Stimulated activated naive CD4-positive, alpha-beta T cell treated with Interleukin-2 at 50 U/mL for 16 hours (primary cell): ENCODE measurements at regions not wholly inside any gene's neighbourhood (a gene's known extent, or its start where the extent isn't known, plus 50 kb on each side); places are given as distances from the start of the nearest gene placed in this dataset.

Experiments
- DNase-seq: peaks from one replicate; lab custom pipeline; 2025; lab: John Stamatoyannopoulos, UW

GRCh38 chr3:6097556-6097955 is 763.4 kb upstream of the GRM7 start:
- no peak for DNase-seq

- DNase-seq = no peak
Observed at GRCh38 chr3:6098516-6099157, 762.3 kb upstream of the GRM7 start.

GRCh38 chr3:6099458-6100075 is 761.3 kb upstream of the GRM7 start:
- DNase-seq = no peak

GRCh38 chr3:6105187-6105586 is 755.7 kb upstream of the GRM7 start:
- no peak for DNase-seq

DNA sequence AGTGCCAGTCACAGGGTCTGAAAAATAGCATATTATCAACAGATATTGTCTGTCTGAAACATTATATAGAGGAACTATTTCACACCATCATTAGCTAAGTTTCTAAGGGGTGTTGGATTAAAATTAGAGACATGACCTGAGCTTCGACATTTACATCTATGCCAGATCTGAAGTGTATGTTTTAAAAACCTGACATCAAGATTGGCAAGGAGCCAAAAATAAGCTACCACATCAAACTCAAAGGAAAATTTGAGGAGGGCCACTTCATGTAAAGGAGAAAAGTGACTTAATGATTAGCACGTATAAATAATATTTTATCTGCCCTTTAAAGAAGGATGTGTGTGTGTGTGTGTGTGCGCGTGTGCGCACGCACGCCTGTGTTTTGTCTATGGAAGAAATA is 752.0 kb upstream of the GRM7 start:
- DNase-seq = no peak

GRCh38 chr3:6110451-6110850 is 750.5 kb upstream of the GRM7 start:
- no peak for DNase-seq

GRCh38 chr3:6112546-6112945 is 748.4 kb upstream of the GRM7 start:
- DNase-seq = no peak

DNA sequence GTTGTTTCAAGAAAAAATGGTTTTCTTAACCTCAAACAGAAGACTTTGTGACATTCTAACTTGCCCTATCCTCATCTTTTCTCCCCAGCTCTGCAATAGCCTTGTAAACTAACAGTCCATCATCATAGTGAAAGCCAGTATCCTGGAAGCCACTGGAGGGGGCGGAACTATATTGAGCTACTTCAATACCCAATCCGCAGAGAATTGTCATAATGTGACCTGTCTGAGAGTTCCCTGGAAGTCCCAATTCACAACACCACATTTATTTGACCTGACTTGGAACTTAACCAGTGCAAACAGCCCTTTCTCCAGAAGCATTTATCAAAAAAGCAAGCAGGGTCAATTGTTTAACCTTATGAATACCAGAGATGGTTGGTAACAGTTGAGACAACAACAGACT is 747.6 kb upstream of the GRM7 start:
- DNase-seq = no peak

DNA sequence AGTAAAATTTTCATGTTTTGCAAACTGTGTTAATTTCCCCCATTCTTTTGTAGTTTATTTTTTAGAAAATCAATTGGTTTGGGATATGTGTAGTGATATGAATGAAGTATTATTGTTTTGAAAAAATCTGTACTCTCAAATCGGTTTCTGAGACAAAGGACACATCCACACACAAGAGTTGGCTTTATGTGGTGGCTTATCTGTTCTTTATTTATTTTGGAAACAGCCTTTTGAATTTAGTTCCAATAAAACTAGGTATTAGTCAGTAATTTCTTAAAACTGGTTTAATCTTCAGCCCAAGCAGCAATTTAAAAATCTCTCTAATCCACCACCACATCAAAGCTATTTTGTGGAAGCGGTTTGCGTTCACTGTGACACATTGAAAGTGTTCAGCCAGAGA is 741.5 kb upstream of the GRM7 start:
- DNase-seq = no peak

GRCh38 chr3:6120786-6121185 is 740.1 kb upstream of the GRM7 start:
- DNase-seq = no peak

DNA sequence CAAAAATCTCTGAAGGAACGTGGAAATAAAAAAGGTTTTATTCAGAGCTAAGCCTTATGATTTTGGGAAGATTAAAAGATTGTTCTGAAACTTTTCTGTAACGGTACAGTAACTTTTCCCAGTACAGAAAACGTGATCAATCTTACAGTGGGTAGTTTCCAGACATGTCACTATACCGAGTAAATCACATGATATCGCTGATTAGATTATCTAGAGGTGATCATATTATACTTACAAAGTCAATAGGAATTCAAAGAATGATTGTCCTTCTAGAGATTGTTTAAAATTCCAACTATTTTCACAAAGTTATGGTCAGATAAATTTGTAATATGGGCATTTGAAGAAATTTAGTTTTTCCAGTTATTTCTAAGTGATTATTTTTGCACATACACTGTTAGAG is 736.0 kb upstream of the GRM7 start:
- DNase-seq = no peak

GRCh38 chr3:6125520-6125919 is 735.4 kb upstream of the GRM7 start:
- DNase-seq = no peak

DNA sequence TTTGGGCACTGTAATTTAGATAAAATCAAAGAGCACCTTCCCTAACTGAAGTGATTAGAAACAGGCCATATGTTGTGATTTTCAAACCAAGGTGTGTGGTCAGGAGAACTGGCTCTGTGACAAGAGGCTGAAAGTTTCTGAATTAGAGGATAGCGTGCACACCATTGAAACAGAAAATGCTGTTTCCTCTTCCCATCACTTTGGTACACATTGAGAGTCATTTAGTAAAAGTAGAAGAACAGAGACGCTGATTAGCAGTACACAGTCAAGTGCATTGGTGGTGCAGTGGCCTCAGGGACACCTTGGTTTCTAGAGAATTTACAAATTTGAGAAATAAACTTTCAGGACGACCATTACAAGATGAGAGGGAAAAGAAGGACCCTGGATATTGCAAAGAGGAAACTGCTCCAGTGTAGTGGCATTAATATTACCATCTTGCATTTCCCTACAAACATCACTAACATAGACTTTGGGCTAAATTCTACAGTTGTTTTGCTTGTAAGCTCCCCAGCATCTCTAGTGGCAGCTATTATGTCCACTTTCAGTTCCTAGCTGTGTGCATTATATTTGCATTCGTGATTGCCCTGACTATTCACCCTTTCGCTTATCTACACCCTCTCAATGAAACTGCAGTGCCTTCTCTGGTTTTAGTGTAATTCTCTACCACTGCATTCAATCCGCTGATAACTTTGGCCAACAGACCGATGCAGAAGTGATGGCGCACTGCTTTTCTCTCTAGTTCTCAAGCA is 728.1 kb upstream of the GRM7 start:
- no peak for DNase-seq

DNA sequence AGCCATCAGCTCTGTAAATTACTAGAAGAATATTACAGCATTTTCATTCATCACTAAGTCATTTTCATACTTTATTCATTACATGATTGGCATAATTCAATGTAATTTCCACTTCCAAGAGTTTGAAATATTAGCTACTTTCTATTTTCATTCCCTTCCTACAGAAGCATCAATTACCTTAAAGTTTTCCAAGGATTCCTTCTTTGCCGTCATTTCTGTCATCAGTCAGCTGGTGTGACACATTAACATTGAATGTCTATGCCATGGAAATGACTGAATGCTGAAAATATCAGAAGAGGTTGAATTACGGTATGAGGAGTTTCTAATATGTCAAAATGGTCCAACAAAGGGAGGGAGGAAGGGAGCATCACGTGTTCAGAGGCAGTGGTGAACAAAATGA is 718.2 kb upstream of the GRM7 start:
- DNase-seq = no peak

GRCh38 chr3:6147883-6148282 is 713.0 kb upstream of the GRM7 start:
- DNase-seq = no peak

GRCh38 chr3:6155650-6156338 is 705.1 kb upstream of the GRM7 start:
- no peak for DNase-seq

- DNase-seq = no peak
Observed at GRCh38 chr3:6165951-6166350, 695.0 kb upstream of the GRM7 start.

GRCh38 chr3:6168256-6168655 is 692.7 kb upstream of the GRM7 start:
- no peak for DNase-seq

GRCh38 chr3:6172871-6173642 is 687.9 kb upstream of the GRM7 start:
- DNase-seq = no peak

DNA sequence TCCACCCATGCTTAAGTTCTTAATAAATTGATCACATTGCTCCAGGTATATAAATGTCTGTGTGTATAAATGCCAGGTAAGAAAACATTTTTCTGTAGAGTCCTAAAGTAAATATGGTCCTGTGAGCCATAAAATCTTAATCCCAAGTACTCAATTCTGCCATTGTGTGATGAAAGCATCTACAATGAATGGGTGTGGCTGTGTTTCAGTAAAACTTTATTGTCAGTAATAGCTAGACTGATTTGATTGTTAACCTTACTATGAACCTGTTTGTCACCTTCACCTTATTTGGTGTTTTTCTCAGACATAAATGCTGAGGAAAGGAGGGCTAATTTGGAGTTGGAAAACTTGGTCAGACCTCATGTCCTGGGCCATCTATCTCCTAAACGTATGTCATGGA is 683.5 kb upstream of the GRM7 start:
- no peak for DNase-seq

- no peak for DNase-seq
Observed at GRCh38 chr3:6179761-6180160, 681.2 kb upstream of the GRM7 start.

DNA sequence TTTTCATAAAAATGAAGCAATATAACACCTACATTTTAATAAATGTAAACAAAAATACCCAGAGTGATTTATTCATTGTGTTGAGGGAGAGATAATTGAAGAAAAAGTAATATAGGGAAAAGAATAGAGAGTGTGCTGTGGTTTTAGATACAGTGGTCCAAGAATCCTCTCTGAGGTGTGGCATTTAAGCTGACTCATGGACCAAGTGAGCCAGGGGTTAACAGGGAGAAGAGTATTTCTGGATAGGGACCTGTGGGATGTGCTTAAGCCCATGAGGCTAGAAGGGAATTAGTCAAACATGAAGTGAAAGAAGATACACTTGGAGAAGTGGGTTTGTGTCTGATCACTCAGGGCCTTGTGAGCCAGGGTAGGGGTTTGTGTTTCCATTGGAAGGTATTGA is 680.7 kb upstream of the GRM7 start:
- no peak for DNase-seq
